NB4 (cell line): ENCODE measurements at regions not wholly inside any gene's neighbourhood (a gene's known extent, or its start where the extent isn't known, plus 50 kb on each side); places are given as distances from the start of the nearest gene placed in this dataset.

ENCODE experiments used
- CTCF ChIP-seq: IDR thresholded peaks from one replicate; pipeline ENCODE4 v1.5.1; 2012; ENCODE audit warnings: low read depth, low read length
- POLR2A ChIP-seq: IDR thresholded peaks from 2 replicates; pipeline ENCODE4 v1.6.1; 2011; ENCODE audit warnings: mild to moderate bottlenecking; ENCODE audit not compliant: insufficient read length; ENCODE audit errors: extremely low read depth

GRCh38 chrX:13396924-13397323 lies 77.1 kb upstream of the ATXN3L start:
- no peak for TF ChIP-seq POLR2A
- TF ChIP-seq CTCF: no peak
